HG02798 (cell line): ENCODE measurements at regions not wholly inside any gene's neighbourhood (a gene's known extent, or its start where the extent isn't known, plus 50 kb on each side); places are given as distances from the start of the nearest gene placed in this dataset.
"Not testable (repeated sequence)": the region's sequence is repeated elsewhere in the genome, so short reads cannot be mapped to it uniquely, and the experiment has no call there.

ENCODE experiments used
- ATAC-seq: cut with Tn5 transposase; IDR thresholded peaks from one replicate; pipeline ENCODE4 v1.9.1; 2021; ENCODE audit warnings: mild to moderate bottlenecking; ENCODE audit not compliant: unreplicated experiment, poor library complexity

GRCh38 chr1:221530159-221530558, 211.7 kb downstream of the DUSP10 start:
- ATAC-seq, result not testable (repeated sequence)

- ATAC-seq, result no peak
Measured at GRCh38 chr1:221530791-221531190, 211.1 kb downstream of the DUSP10 start.

GRCh38 chr1:221532071-221532773, 209.7 kb downstream of the DUSP10 start:
- ATAC-seq, result no peak

GRCh38 chr1:221541296-221541695, 200.6 kb downstream of the DUSP10 start:
- no peak for ATAC-seq

- no peak for ATAC-seq
Measured at GRCh38 chr1:221543529-221544120, 198.3 kb downstream of the DUSP10 start.

GRCh38 chr1:221548942-221549341, 192.9 kb downstream of the DUSP10 start:
- no peak for ATAC-seq

GRCh38 chr1:221549815-221550214, 192.1 kb downstream of the DUSP10 start:
- no peak for ATAC-seq

- ATAC-seq, result not testable (repeated sequence)
Measured at GRCh38 chr1:221552792-221553191, 189.1 kb downstream of the DUSP10 start.

GRCh38 chr1:221555689-221556433, 186.0 kb downstream of the DUSP10 start:
- ATAC-seq, result no peak

GRCh38 chr1:221556435-221556834, 185.5 kb downstream of the DUSP10 start:
- no peak for ATAC-seq

GRCh38 chr1:221557013-221557412, 184.9 kb downstream of the DUSP10 start:
- ATAC-seq, result no peak

- no peak for ATAC-seq
Measured at GRCh38 chr1:221558396-221558795, 183.5 kb downstream of the DUSP10 start.

- ATAC-seq, result no peak
Measured at GRCh38 chr1:221559911-221560310, 182.0 kb downstream of the DUSP10 start.

- ATAC-seq, result no peak
Measured at GRCh38 chr1:221562542-221563475, 179.1 kb downstream of the DUSP10 start.

GRCh38 chr1:221563476-221563921, 178.4 kb downstream of the DUSP10 start:
- no peak for ATAC-seq

- ATAC-seq, result no peak
Measured at GRCh38 chr1:221564891-221565290, 177.0 kb downstream of the DUSP10 start.

GRCh38 chr1:221565711-221566110, 176.2 kb downstream of the DUSP10 start:
- peak; percentile 57 for ATAC-seq

GRCh38 chr1:221567859-221568507, 173.9 kb downstream of the DUSP10 start:
- no peak for ATAC-seq

GRCh38 chr1:221573756-221574155, 168.1 kb downstream of the DUSP10 start:
- ATAC-seq, result no peak

- no peak for ATAC-seq
Measured at GRCh38 chr1:221574529-221574928, 167.4 kb downstream of the DUSP10 start.
